GM12875 (cell line): ENCODE measurements at regions not wholly inside any gene's neighbourhood (a gene's known extent, or its start where the extent isn't known, plus 50 kb on each side); places are given as distances from the start of the nearest gene placed in this dataset.

ENCODE experiments used
- H3K4me3 ChIP-seq: one replicate; pipeline ENCODE4 v1.5.1; 2011; ENCODE audit warnings: low read depth, low read length, control low read depth
- TF ChIP-seq, protein P1 (sequence below): IDR thresholded peaks from 2 replicates; pipeline ENCODE4 v1.5.1; 2011; ENCODE audit warnings: low read depth, mild to moderate bottlenecking, control low read depth, inconsistent platforms, low read length, moderate library complexity, borderline replicate concordance; ENCODE audit not compliant: insufficient read depth

- H3K4me3 ChIP-seq = no peak overlapping the region
- TF ChIP-seq, protein P1, sequence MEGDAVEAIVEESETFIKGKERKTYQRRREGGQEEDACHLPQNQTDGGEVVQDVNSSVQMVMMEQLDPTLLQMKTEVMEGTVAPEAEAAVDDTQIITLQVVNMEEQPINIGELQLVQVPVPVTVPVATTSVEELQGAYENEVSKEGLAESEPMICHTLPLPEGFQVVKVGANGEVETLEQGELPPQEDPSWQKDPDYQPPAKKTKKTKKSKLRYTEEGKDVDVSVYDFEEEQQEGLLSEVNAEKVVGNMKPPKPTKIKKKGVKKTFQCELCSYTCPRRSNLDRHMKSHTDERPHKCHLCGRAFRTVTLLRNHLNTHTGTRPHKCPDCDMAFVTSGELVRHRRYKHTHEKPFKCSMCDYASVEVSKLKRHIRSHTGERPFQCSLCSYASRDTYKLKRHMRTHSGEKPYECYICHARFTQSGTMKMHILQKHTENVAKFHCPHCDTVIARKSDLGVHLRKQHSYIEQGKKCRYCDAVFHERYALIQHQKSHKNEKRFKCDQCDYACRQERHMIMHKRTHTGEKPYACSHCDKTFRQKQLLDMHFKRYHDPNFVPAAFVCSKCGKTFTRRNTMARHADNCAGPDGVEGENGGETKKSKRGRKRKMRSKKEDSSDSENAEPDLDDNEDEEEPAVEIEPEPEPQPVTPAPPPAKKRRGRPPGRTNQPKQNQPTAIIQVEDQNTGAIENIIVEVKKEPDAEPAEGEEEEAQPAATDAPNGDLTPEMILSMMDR = no peak
These were observed 423.8 kb upstream of the DPP6 start for GRCh38 chr7:153628406-153628805.

DNA sequence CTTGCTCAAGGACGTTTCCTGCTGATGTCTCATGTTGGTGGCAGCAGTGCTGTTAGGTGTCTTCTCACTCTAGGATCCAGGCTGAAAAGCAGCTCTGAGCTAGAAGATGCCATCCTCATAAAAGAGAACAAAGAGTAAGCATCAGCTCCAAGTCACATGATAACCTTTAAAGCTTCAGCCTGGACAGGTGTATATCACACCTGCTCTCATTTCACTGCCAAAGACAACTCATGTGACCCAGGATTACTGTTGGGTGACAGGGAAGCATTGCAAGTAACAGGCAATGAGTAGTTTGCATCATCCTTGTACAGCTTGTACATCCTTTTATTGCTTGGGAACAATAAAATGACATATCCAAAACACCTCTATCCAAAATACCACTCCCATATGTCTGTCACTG is 423.4 kb upstream of the DPP6 start:
- no peak overlapping the region for H3K4me3 ChIP-seq
- TF ChIP-seq, protein P1 = no peak

GRCh38 chr7:153638821-153639435 is 413.3 kb upstream of the DPP6 start:
- H3K4me3 ChIP-seq = no peak overlapping the region
- TF ChIP-seq, protein P1 = no peak

DNA sequence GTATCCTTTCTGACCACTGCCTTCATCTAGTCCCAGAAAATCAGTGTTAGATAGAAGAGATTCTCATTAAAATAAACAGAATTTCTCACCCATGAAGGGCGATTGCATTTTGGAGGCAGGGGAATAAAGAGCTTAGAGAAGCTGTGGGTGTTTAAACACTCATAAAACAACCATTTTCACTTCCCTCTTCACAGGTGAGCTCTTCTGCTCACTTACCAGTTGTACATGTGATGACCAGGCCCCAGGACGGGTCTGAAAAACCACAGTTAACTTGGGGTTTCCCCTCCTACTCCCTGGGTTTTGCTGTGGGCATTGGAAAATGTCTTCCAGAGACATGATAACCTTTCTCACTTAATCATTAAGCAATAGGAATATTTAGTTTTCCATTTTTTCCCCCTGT is 411.6 kb upstream of the DPP6 start:
- TF ChIP-seq, protein P1 = no peak
- H3K4me3 ChIP-seq = no peak overlapping the region

- TF ChIP-seq, protein P1 = no peak
- H3K4me3 ChIP-seq = no peak overlapping the region
These were observed 411.0 kb upstream of the DPP6 start for GRCh38 chr7:153641199-153641598.

DNA sequence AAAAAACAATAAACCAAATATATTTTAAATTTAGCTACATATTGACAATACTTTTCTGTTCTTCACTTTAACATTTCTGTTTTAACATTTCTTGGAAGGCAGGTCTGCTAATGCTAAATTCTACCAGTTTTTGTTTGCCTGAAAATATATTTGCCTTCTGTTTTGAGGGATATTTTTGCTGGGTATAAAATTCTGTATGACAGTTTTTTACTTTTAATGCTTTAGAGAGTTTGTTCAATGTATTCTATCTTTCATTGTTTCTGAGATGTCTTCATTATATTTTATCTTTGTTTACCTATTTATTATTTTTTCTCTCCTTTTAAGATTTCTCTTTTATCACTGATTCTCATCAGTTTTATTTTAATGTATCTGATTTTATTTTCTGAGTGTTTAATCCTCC is 409.2 kb upstream of the DPP6 start:
- TF ChIP-seq, protein P1 = no peak
- no peak overlapping the region for H3K4me3 ChIP-seq

DNA sequence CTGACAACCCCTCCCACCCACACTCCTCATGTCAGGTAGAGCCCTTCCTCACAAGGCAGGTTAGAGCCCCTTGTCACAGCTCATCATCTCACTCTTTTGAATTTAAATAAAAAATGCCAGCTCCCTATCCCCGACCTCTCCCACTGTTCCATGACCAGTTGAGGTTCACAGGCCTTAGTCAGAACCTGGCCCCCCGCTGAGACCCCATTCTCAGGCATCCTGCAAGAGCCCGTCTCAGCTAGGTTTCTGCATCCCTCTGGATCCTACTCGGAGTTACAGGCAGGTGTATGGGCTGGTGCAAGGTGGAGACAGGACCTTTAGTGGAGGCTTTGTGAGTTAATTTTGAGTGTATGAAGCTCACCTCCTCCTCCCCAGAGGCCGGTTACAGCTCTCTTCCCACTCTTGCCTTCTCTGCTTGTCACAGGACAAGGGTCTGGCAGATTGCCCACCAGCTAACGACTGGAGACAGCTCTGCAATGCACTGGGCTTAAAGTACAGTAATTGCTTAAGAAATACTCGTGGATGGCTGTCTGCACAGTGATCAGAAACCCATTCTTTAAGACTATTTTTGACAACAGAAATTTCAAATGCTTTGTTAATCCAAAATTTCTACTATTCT is 394.9 kb upstream of the DPP6 start:
- TF ChIP-seq, protein P1 = no peak
- no peak overlapping the region for H3K4me3 ChIP-seq
